ENCODE measurements at regions not wholly inside any gene's neighbourhood (a gene's known extent, or its start where the extent isn't known, plus 50 kb on each side); places are given as distances from the start of the nearest gene placed in this dataset.

DNA sequence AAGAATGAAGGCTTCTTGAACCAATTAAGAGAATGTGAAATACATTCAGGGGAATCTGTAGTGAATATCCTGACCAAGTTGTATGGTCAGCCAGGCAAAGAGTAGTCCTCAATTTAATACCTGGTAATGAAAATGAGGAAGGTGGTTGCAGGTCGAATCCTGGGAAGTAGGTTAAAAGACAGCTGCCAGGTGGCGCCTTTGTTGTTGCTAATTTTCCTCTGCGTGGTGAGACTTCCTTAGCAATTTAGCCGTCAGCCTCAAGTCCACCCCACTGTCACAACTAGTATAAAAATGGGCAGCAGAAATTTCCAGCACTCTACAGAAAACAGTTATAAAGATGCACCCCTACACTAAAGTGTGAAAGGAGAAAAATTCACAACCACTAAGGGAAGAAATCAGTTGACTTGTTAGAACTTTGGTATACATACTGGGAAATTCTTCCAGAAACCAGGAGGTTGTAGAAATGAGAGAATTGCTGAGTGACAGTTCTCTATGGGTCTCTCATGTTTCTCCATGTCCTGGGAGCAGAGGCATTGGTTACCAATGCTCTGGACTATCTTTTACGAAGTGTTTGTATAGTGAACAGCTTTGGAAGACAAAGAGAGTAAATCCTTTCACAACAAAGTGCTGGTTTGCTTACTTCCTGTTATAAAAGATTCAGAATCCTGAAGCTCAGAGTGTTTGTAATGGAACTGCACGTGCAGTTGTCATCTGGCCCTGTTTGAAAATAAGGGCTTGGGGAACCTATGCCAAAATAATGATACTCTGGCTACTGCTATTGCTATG, 235.9 kb downstream of the NHLRC3 start:
- intact Hi-C loops (cut with micrococcal nuclease): no loop called here
- no peak overlapping the region for H3K27ac Mint-ChIP-seq
- H3K4me1 Mint-ChIP-seq (ENCODE audit: low read depth): no peaks in the 10 kb centered on the region
- DNase-seq: no peak
- H3K27me3 Mint-ChIP-seq: peaks cover 8% of the 10 kb centered on the region
- ChIA-PET CTCF (interaction anchor here (0.6 to 1.8 kb wide), 4 partner anchors 82 to 342 kb away, joined by 3 to 6 read pairs (median 4); no protein-coding TSS in a partner anchor), POLR2A (no interaction called here)
- H3K36me3 Mint-ChIP-seq: no peaks in the 10 kb centered on the region
- H3K9me3 Mint-ChIP-seq: no peaks in the 10 kb centered on the region
- no peak overlapping the region for H3K4me3 Mint-ChIP-seq

GRCh38 chr13:39274739-39275325, 236.6 kb downstream of the NHLRC3 start:
- intact Hi-C loops (cut with micrococcal nuclease): no loop called here
- DNase-seq: no peak
- Mint-ChIP-seq H3K4me3 (no peak overlapping the region), H3K9me3 (no peaks in the 10 kb centered on the region), H3K36me3 (no peaks in the 10 kb centered on the region), H3K4me1 (ENCODE audit: low read depth) (no peaks in the 10 kb centered on the region), H3K27me3 (peaks cover 6% of the 10 kb centered on the region), H3K27ac (no peak overlapping the region)
- CTCF ChIA-PET: interaction anchor here (1.8 kb wide), 1 partner anchor 337 kb away, joined by 6 read pairs; no protein-coding TSS in a partner anchor
- POLR2A ChIA-PET: no interaction called here

DNA sequence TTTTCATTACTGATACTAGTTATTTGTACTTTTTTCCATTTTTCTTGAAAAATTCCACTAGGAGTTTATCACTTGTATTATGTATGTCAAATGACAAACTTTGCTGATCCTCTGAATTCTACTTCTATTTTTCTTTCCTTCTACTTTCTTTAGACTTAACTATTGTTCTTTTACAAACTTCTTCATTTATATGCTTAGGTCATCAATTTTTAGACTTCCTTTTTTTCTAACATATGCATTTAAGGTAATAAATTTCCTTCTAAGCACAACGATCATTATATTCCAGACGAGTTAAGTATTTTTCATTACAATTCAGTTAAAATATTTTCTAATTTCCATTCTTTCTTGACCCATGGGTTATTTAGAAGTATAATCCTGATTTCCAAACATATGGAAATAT, 240.8 kb downstream of the NHLRC3 start:
- no peak overlapping the region for H3K27ac Mint-ChIP-seq
- H3K36me3 Mint-ChIP-seq: no peaks in the 10 kb centered on the region
- peaks cover 13% of the 10 kb centered on the region for H3K27me3 Mint-ChIP-seq
- intact Hi-C loops (cut with micrococcal nuclease): no loop called here
- CTCF ChIA-PET: no interaction called here
- no peak overlapping the region for H3K4me3 Mint-ChIP-seq
- H3K9me3 Mint-ChIP-seq: no peaks in the 10 kb centered on the region
- POLR2A ChIA-PET: no interaction called here
- H3K4me1 Mint-ChIP-seq (ENCODE audit: low read depth): no peaks in the 10 kb centered on the region
- no peak for DNase-seq

- POLR2A ChIA-PET: no interaction called here
- H3K9me3 Mint-ChIP-seq: peaks cover 1% of the 10 kb centered on the region
- peaks cover 19% of the 10 kb centered on the region for H3K27me3 Mint-ChIP-seq
- H3K27ac Mint-ChIP-seq: no peak overlapping the region
- DNase-seq: no peak
- intact Hi-C loops (cut with micrococcal nuclease): no loop called here
- CTCF ChIA-PET: no interaction called here
- no peaks in the 10 kb centered on the region for H3K36me3 Mint-ChIP-seq
- no peaks in the 10 kb centered on the region for H3K4me1 Mint-ChIP-seq (ENCODE audit: low read depth)
- no peak overlapping the region for H3K4me3 Mint-ChIP-seq
Observed at GRCh38 chr13:39281539-39282150, 243.4 kb downstream of the NHLRC3 start.

DNA sequence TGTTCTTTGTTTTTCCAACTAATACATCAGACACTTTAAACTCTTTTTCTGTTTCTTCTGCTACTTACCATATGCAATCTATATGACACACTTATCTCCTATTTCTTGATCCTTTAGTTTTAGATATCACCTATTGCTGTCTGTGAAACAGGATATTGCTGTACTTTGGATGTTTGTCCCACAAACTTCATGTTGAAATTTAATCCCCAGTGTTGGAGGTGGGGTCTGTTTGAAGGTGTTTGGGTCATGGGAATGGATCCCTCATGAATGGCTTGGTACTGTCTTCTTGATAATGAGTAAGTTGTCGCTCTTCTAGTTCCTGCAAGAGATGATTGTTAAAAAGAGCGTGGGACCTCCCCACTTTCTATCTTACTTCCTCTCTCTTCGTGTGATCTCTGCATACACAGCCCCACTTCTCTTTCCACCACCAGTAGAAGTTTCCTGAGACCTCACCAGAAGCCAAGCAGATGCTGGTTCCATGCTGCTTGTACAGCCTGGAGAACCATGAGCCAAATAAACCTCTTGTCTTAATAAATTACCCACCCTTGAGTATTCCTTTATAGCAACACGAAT, 244.2 kb downstream of the NHLRC3 start:
- Mint-ChIP-seq H3K4me3 (no peak overlapping the region), H3K9me3 (peaks cover 10% of the 10 kb centered on the region), H3K36me3 (no peaks in the 10 kb centered on the region), H3K27me3 (peaks cover 19% of the 10 kb centered on the region), H3K27ac (no peak overlapping the region), H3K4me1 (ENCODE audit: low read depth) (no peaks in the 10 kb centered on the region)
- DNase-seq: no peak
- ChIA-PET CTCF (no interaction called here), POLR2A (no interaction called here)
- intact Hi-C loops (cut with micrococcal nuclease): no loop called here

GRCh38 chr13:39283072-39283471, 244.8 kb downstream of the NHLRC3 start:
- no peak for DNase-seq
- intact Hi-C loops (cut with micrococcal nuclease): no loop called here
- ChIA-PET POLR2A (no interaction called here), CTCF (no interaction called here)
- Mint-ChIP-seq H3K36me3 (no peaks in the 10 kb centered on the region), H3K4me3 (no peak overlapping the region), H3K27ac (no peak overlapping the region), H3K27me3 (peaks cover 19% of the 10 kb centered on the region), H3K9me3 (peaks cover 16% of the 10 kb centered on the region), H3K4me1 (ENCODE audit: low read depth) (no peaks in the 10 kb centered on the region)

DNA sequence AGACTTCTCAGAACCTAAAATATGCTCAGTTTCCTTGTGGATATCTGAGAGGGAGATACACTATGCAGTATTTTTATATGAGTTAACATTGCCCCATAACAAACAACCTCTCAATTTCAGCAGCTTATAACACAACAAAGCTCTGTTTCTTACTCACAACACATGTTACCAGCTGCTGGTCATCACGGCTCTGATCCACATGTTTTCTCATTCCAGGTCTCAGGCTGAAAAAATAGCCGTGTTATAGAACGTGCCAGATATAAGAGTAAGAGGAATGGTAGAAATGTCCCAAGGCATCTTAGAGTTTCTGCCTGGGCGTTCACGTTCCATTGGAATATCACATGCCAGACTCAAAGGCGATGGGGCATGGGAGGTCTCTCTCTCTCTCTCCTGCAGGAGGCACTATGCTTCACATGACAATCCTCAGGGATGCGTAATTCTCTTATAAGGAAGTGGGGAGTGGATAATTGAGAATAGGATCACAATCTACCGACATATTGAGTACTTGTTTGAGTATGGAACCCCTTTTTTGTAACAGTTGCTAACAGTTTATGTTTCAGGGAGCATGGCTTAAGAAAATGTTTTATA, 246.6 kb downstream of the NHLRC3 start:
- ChIA-PET CTCF (interaction anchor here (1.3 kb wide), 1 partner anchor 235 kb away, joined by 3 read pairs; no protein-coding TSS in a partner anchor), POLR2A (no interaction called here)
- H3K4me1 Mint-ChIP-seq (ENCODE audit: low read depth): no peaks in the 10 kb centered on the region

More for the DNA sequence above, 246.6 kb downstream of the NHLRC3 start:
- Mint-ChIP-seq H3K27me3 (peaks cover 17% of the 10 kb centered on the region), H3K4me3 (no peak overlapping the region), H3K36me3 (no peaks in the 10 kb centered on the region), H3K27ac (no peak overlapping the region), H3K9me3 (peaks cover 30% of the 10 kb centered on the region)
- intact Hi-C loops (cut with micrococcal nuclease): no loop called here
- no peak for DNase-seq

All from activated CD4-positive, alpha-beta memory T cell treated with anti-CD3 and anti-CD28 coated beads for 36 hours (primary cell).